ENCODE measurements at regions not wholly inside any gene's neighbourhood (a gene's known extent, or its start where the extent isn't known, plus 50 kb on each side); places are given as distances from the start of the nearest gene placed in this dataset.

DNA sequence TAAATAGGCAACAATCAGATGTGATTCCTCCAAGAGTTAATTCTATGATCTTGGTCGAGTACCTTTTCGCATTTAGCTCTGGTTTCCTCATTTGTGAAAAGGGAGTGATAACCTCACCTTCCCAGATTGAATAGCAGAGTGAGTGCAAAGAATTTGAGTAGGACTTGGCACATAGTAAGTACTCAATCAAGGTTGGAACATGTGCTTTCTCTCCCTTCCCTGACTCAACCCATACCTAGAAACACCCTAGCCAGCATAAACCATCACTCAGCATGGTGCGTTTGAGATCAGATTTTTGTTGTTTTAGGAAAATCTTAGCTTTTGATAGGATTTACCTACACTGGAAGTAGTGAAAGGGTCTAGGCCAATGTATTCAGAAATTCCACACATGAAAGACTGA is 333.4 kb upstream of the NT5E start:
- no peaks in the 10 kb centered on the region for H3K27me3 Mint-ChIP-seq (ENCODE audit: low read depth)
- no peak overlapping the region for H3K27ac Mint-ChIP-seq
- DNase-seq (ENCODE audit: low spot score) (no peak), ATAC-seq (no peak)
- no peaks in the 10 kb centered on the region for H3K36me3 Mint-ChIP-seq
- peaks cover 29% of the 10 kb centered on the region for H3K4me1 Mint-ChIP-seq
- TF ChIP-seq, protein P1, sequence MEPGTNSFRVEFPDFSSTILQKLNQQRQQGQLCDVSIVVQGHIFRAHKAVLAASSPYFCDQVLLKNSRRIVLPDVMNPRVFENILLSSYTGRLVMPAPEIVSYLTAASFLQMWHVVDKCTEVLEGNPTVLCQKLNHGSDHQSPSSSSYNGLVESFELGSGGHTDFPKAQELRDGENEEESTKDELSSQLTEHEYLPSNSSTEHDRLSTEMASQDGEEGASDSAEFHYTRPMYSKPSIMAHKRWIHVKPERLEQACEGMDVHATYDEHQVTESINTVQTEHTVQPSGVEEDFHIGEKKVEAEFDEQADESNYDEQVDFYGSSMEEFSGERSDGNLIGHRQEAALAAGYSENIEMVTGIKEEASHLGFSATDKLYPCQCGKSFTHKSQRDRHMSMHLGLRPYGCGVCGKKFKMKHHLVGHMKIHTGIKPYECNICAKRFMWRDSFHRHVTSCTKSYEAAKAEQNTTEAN (CRISPR knock-in tag; IDR thresholded peaks at IDR 0.05): no peak
- TF ChIP-seq, protein P2, sequence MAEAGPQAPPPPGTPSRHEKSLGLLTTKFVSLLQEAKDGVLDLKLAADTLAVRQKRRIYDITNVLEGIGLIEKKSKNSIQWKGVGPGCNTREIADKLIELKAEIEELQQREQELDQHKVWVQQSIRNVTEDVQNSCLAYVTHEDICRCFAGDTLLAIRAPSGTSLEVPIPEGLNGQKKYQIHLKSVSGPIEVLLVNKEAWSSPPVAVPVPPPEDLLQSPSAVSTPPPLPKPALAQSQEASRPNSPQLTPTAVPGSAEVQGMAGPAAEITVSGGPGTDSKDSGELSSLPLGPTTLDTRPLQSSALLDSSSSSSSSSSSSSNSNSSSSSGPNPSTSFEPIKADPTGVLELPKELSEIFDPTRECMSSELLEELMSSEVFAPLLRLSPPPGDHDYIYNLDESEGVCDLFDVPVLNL (CRISPR knock-in tag; IDR thresholded peaks at IDR 0.05; ENCODE audit: borderline replicate concordance, low read depth): no peak
- TF ChIP-seq, protein P3, sequence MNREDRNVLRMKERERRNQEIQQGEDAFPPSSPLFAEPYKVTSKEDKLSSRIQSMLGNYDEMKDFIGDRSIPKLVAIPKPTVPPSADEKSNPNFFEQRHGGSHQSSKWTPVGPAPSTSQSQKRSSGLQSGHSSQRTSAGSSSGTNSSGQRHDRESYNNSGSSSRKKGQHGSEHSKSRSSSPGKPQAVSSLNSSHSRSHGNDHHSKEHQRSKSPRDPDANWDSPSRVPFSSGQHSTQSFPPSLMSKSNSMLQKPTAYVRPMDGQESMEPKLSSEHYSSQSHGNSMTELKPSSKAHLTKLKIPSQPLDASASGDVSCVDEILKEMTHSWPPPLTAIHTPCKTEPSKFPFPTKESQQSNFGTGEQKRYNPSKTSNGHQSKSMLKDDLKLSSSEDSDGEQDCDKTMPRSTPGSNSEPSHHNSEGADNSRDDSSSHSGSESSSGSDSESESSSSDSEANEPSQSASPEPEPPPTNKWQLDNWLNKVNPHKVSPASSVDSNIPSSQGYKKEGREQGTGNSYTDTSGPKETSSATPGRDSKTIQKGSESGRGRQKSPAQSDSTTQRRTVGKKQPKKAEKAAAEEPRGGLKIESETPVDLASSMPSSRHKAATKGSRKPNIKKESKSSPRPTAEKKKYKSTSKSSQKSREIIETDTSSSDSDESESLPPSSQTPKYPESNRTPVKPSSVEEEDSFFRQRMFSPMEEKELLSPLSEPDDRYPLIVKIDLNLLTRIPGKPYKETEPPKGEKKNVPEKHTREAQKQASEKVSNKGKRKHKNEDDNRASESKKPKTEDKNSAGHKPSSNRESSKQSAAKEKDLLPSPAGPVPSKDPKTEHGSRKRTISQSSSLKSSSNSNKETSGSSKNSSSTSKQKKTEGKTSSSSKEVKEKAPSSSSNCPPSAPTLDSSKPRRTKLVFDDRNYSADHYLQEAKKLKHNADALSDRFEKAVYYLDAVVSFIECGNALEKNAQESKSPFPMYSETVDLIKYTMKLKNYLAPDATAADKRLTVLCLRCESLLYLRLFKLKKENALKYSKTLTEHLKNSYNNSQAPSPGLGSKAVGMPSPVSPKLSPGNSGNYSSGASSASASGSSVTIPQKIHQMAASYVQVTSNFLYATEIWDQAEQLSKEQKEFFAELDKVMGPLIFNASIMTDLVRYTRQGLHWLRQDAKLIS (CRISPR knock-in tag; IDR thresholded peaks at IDR 0.05; ENCODE audit: borderline replicate concordance): no peak
- no peak overlapping the region for H3K4me3 Mint-ChIP-seq
- CTCF ChIA-PET: no interaction called here
- POLR2A ChIA-PET: no interaction called here
- H3K9me3 Mint-ChIP-seq: no peaks in the 10 kb centered on the region

DNA sequence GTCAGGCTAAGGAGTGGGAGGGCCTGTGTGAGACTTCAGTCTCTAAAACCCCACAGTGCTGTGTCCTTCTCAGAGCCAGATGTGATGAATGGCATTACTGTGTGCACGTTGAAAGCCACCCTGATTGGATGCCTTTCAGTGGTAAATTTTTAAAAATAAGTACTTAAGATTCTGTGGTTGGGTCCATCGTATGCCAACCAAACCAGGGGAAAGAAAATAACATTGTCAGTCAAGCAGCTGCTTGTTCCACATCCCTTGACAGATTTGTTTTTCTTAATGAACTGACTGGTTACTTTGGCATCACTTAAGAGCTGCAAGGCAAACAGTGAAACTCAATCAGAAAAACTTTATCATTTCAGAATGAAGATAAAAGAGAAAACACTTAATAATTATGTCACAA is 334.0 kb upstream of the NT5E start:
- ChIA-PET CTCF (interaction anchor here (1.0 kb wide), 1 partner anchor 206 kb away, joined by 3 read pairs; no protein-coding TSS in a partner anchor), POLR2A (no interaction called here)
- Mint-ChIP-seq H3K36me3 (no peaks in the 10 kb centered on the region), H3K27me3 (ENCODE audit: low read depth) (no peaks in the 10 kb centered on the region), H3K27ac (no peak overlapping the region), H3K4me1 (peaks cover 34% of the 10 kb centered on the region), H3K4me3 (no peak overlapping the region), H3K9me3 (no peaks in the 10 kb centered on the region)
- TF ChIP-seq GTF2I (CRISPR knock-in tag; conservative IDR thresholded peaks at IDR 0.05) (no peak), OVOL2 (CRISPR knock-in tag; IDR thresholded peaks at IDR 0.05; ENCODE audit: borderline replicate concordance) (no peak), SP1 (CRISPR knock-in tag; conservative IDR thresholded peaks at IDR 0.05) (no peak), SOX15 (CRISPR knock-in tag; IDR thresholded peaks at IDR 0.05) (no peak), HMGA2 (CRISPR knock-in tag; IDR thresholded peaks at IDR 0.05) (no peak), SMAD3 (CRISPR knock-in tag; IDR thresholded peaks at IDR 0.05; ENCODE audit: borderline replicate concordance) (no peak), MXD4 (CRISPR knock-in tag; IDR thresholded peaks at IDR 0.05; ENCODE audit: borderline replicate concordance) (no peak)
- TF ChIP-seq, protein P4, sequence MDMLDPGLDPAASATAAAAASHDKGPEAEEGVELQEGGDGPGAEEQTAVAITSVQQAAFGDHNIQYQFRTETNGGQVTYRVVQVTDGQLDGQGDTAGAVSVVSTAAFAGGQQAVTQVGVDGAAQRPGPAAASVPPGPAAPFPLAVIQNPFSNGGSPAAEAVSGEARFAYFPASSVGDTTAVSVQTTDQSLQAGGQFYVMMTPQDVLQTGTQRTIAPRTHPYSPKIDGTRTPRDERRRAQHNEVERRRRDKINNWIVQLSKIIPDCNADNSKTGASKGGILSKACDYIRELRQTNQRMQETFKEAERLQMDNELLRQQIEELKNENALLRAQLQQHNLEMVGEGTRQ (CRISPR knock-in tag; IDR thresholded peaks at IDR 0.05): no peak
- TF ChIP-seq, protein P5, sequence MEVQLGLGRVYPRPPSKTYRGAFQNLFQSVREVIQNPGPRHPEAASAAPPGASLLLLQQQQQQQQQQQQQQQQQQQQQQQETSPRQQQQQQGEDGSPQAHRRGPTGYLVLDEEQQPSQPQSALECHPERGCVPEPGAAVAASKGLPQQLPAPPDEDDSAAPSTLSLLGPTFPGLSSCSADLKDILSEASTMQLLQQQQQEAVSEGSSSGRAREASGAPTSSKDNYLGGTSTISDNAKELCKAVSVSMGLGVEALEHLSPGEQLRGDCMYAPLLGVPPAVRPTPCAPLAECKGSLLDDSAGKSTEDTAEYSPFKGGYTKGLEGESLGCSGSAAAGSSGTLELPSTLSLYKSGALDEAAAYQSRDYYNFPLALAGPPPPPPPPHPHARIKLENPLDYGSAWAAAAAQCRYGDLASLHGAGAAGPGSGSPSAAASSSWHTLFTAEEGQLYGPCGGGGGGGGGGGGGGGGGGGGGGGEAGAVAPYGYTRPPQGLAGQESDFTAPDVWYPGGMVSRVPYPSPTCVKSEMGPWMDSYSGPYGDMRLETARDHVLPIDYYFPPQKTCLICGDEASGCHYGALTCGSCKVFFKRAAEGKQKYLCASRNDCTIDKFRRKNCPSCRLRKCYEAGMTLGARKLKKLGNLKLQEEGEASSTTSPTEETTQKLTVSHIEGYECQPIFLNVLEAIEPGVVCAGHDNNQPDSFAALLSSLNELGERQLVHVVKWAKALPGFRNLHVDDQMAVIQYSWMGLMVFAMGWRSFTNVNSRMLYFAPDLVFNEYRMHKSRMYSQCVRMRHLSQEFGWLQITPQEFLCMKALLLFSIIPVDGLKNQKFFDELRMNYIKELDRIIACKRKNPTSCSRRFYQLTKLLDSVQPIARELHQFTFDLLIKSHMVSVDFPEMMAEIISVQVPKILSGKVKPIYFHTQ (CRISPR knock-in tag; IDR thresholded peaks at IDR 0.05): no peak
- TF ChIP-seq, protein P6, sequence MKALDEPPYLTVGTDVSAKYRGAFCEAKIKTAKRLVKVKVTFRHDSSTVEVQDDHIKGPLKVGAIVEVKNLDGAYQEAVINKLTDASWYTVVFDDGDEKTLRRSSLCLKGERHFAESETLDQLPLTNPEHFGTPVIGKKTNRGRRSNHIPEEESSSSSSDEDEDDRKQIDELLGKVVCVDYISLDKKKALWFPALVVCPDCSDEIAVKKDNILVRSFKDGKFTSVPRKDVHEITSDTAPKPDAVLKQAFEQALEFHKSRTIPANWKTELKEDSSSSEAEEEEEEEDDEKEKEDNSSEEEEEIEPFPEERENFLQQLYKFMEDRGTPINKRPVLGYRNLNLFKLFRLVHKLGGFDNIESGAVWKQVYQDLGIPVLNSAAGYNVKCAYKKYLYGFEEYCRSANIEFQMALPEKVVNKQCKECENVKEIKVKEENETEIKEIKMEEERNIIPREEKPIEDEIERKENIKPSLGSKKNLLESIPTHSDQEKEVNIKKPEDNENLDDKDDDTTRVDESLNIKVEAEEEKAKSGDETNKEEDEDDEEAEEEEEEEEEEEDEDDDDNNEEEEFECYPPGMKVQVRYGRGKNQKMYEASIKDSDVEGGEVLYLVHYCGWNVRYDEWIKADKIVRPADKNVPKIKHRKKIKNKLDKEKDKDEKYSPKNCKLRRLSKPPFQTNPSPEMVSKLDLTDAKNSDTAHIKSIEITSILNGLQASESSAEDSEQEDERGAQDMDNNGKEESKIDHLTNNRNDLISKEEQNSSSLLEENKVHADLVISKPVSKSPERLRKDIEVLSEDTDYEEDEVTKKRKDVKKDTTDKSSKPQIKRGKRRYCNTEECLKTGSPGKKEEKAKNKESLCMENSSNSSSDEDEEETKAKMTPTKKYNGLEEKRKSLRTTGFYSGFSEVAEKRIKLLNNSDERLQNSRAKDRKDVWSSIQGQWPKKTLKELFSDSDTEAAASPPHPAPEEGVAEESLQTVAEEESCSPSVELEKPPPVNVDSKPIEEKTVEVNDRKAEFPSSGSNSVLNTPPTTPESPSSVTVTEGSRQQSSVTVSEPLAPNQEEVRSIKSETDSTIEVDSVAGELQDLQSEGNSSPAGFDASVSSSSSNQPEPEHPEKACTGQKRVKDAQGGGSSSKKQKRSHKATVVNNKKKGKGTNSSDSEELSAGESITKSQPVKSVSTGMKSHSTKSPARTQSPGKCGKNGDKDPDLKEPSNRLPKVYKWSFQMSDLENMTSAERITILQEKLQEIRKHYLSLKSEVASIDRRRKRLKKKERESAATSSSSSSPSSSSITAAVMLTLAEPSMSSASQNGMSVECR (CRISPR knock-in tag; IDR thresholded peaks at IDR 0.05; ENCODE audit: borderline replicate concordance): no peak
- ATAC-seq (no peak), DNase-seq (ENCODE audit: low spot score) (no peak)

Measured in WTC11 (cell line).